Adrenal gland (tissue), 9 donors: ENCODE measurements at regions not wholly inside any gene's neighbourhood (a gene's known extent, or its start where the extent isn't known, plus 50 kb on each side); places are given as distances from the start of the nearest gene placed in this dataset.

Source experiments
- DNase-seq, 7 donors: peaks; one replicate each; pipeline ENCODE4 v3.0.0-alpha.2; 2019 to 2020
- H3K27ac ChIP-seq, 5 donors: fragments of 200-600 bp; sonication (generic) in 4 of 5; 1 replicate in 3 of 5; 2 replicates in 2 of 5; pipeline versions ENCODE4 v1.5.1 to v1.8.0; 2016 to 2020; ENCODE audit warnings: mild to moderate bottlenecking in 1 of 5
- H3K27me3 ChIP-seq: fragments of 200-600 bp; 2 replicates; pipeline ENCODE4 v1.8.0; 2021
- H3K36me3 ChIP-seq, 2 donors: fragments of 200-600 bp; replicated peaks in 1 of 2; 1 replicate in 1 of 2; 2 replicates in 1 of 2; pipeline versions ENCODE4 v1.5.1 to v1.8.0; 2018 to 2022
- H3K4me1 ChIP-seq, 2 donors: fragments of 200-600 bp; replicated peaks in 1 of 2; 1 replicate in 1 of 2; 2 replicates in 1 of 2; pipeline versions ENCODE4 v1.5.1 to v1.8.0; 2018 to 2021
- H3K4me3 ChIP-seq, 4 donors: fragments of 200-600 bp; sonication (generic) in 3 of 4; one replicate each; pipeline ENCODE4 v1.5.1; 2016 to 2018
- H3K9me3 ChIP-seq, 3 donors: fragments of 200-600 bp; sonication (generic) in 1 of 3; replicated peaks in 1 of 3; 1 replicate in 2 of 3; 2 replicates in 1 of 3; pipeline versions ENCODE4 v1.5.1 to v1.8.0; 2016 to 2021
- CTCF ChIP-seq, 6 experiments: fragments of 450-650 bp in 4 of 6; fragments of 200-600 bp in 2 of 6; sonication (generic) in 1 of 6; IDR thresholded peaks; 1 replicate in 5 of 6; 2 replicates in 1 of 6; pipeline versions ENCODE4 v1.5.1 to v1.8.0; 2016 to 2021; ENCODE audit warnings: antibody characterized with exemption in 6 of 6, mild to moderate bottlenecking in 2 of 6, moderate library complexity in 1 of 6
- POLR2A ChIP-seq, 2 donors: fragments of 450-650 bp; IDR thresholded peaks; one replicate each; pipeline ENCODE4 v1.6.1; 2017; ENCODE audit warnings: antibody characterized with exemption in 2 of 2, mild to moderate bottlenecking in 2 of 2, moderate library complexity in 1 of 2
- WGBS, 4 donors: extraction: QIAGEN DNeasy Blood & Tissue Kit in 2 of 4; methylation state at CpG; one replicate each; pipeline versions ENCODE4 v1.1.5 to v1.1.7; 2013 to 2017; 5-methylcytosine and 5-hydroxymethylcytosine counted together
- intact Hi-C, 2 donors: fragments of 100-400 bp; cut with DNase I; formaldehyde crosslinking; loops; one replicate each; pipeline versions ENCODE4 v1.14.1 to v1.15.0; 2022 to 2023
- donor health status: healthy with polysubstance abuse.
- donor health status: Bipolar disorder and iron deficiency.
- donor health status: DM: yes; HTN: yes; CAD: no.
- donor health status: DM: no; HTN: no; CAD: no.
- donor health status: DM: no; HTN: no; CAD: no.

GRCh38 chr5:103464835-103465484 lies 97.6 kb downstream of the NUDT12 start:
- WGBS, 4 donors: 82 to 97% (median 85%) methylated on average over 4 to 5 of the region's 5 CpGs
- intact Hi-C loops: no loop called here
- Histone ChIP-seq H3K27ac (no peak overlapping the region), H3K4me1 (peaks cover 9 to 11% of the 10 kb centered on the region in 2 donors), H3K4me3 (no peak overlapping the region), H3K36me3 (no peaks in the 10 kb centered on the region), H3K27me3 (no peaks in the 10 kb centered on the region), H3K9me3 (no peaks in the 10 kb centered on the region)
- no peak for DNase-seq
- TF ChIP-seq CTCF (IDR thresholded peaks at IDR 0.05) (no peak), POLR2A (IDR thresholded peaks at IDR 0.05) (no peak)

GRCh38 chr5:103463261-103463660 lies 99.3 kb downstream of the NUDT12 start:
- Histone ChIP-seq H3K27me3 (no peaks in the 10 kb centered on the region), H3K9me3 (no peaks in the 10 kb centered on the region), H3K27ac (no peak overlapping the region), H3K4me1 (peaks cover 9 to 11% of the 10 kb centered on the region in 2 donors), H3K4me3 (no peak overlapping the region), H3K36me3 (no peaks in the 10 kb centered on the region)
- TF ChIP-seq POLR2A (IDR thresholded peaks at IDR 0.05): no peak
- TF ChIP-seq CTCF (IDR thresholded peaks at IDR 0.05): no peak
- DNase-seq: no peak
- WGBS, 4 donors: 73 to 90% (median 87%) methylated on average over 5 of the region's 5 CpGs
- intact Hi-C loops: no loop called here

DNA sequence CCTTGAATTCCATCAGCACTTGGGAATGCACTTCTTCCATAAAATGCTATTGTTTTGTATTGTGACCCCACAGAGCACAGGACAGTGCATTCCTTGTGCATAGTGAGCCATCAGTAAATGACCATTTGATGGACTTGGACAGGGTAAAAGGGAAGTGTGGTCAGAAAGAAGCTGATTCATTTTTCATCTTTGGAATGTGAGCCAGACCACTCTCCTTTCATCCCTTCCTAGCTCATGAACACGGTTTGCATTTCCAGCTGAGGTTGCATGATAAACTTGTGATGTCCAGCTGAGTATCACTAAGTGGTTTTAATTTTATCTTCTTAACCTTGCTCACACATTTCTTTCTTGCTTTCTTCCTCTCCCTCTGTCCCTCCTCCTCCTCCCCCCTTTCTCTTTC lies 101.3 kb downstream of the NUDT12 start:
- TF ChIP-seq CTCF (IDR thresholded peaks at IDR 0.05): no peak
- TF ChIP-seq POLR2A (IDR thresholded peaks at IDR 0.05): no peak

GRCh38 chr5:103458497-103459040 lies 104.0 kb downstream of the NUDT12 start:
- intact Hi-C loops: no loop called here
- Histone ChIP-seq H3K9me3 (no peaks in the 10 kb centered on the region), H3K27ac (no peak overlapping the region), H3K27me3 (no peaks in the 10 kb centered on the region), H3K4me3 (no peak overlapping the region), H3K36me3 (no peaks in the 10 kb centered on the region), H3K4me1 (no peaks in the 10 kb centered on the region)
- WGBS, 4 donors: 79 to 87% (median 82%) methylated on average over 3 of the region's 3 CpGs
- no peak for TF ChIP-seq POLR2A (IDR thresholded peaks at IDR 0.05)
- no peak for TF ChIP-seq CTCF (IDR thresholded peaks at IDR 0.05)
- DNase-seq: no peak

More for the DNA sequence above, 101.3 kb downstream of the NUDT12 start:
- H3K4me1 ChIP-seq: peaks cover 3% of the 10 kb centered on the region in 2 donors
- intact Hi-C loops: no loop called here
- no peak for DNase-seq
- no peak overlapping the region for H3K27ac ChIP-seq
- no peaks in the 10 kb centered on the region for H3K36me3 ChIP-seq
- no peak overlapping the region for H3K4me3 ChIP-seq
- H3K9me3 ChIP-seq: no peaks in the 10 kb centered on the region
- WGBS, 4 donors: 38 to 64% (median 45%) methylated on average over 1 of the region's 1 CpG
- H3K27me3 ChIP-seq: no peaks in the 10 kb centered on the region
